Smooth muscle cell (in vitro differentiated cells): ENCODE measurements at regions not wholly inside any gene's neighbourhood (a gene's known extent, or its start where the extent isn't known, plus 50 kb on each side); places are given as distances from the start of the nearest gene placed in this dataset.

Experiments
- DNase-seq: peaks from one replicate; lab custom pipeline; 2025; ENCODE audit not compliant: unreplicated experiment; lab: John Stamatoyannopoulos, UW
- H2AFZ ChIP-seq: fragments of 200-600 bp; sonication (generic); 2 replicates; pipeline ENCODE4 v1.6.0; 2016; ENCODE audit warnings: antibody characterized with exemption, low read depth, mild to moderate bottlenecking
- H3F3A ChIP-seq: fragments of 200-600 bp; sonication (generic); 2 replicates; pipeline ENCODE4 v1.6.0; 2017; ENCODE audit warnings: antibody characterized with exemption, low read depth
- H3K27ac ChIP-seq: fragments of 200-600 bp; sonication (generic); 2 replicates; pipeline ENCODE4 v1.5.1; 2016; ENCODE audit warnings: low read depth, mild to moderate bottlenecking
- H3K27me3 ChIP-seq: fragments of 200-600 bp; sonication (generic); 2 replicates; pipeline ENCODE4 v1.6.1; 2016; ENCODE audit warnings: low read depth, mild to moderate bottlenecking
- H3K36me3 ChIP-seq: fragments of 200-600 bp; sonication (generic); 2 replicates; pipeline ENCODE4 v1.5.1; 2016; ENCODE audit warnings: low read depth
- H3K4me1 ChIP-seq: fragments of 200-600 bp; sonication (generic); 2 replicates; pipeline ENCODE4 v1.5.1; 2016; ENCODE audit warnings: low read depth
- H3K4me2 ChIP-seq: fragments of 200-600 bp; sonication (generic); 2 replicates; pipeline ENCODE4 v1.6.0; 2016; ENCODE audit warnings: mild to moderate bottlenecking
- H3K4me3 ChIP-seq: fragments of 200-600 bp; sonication (generic); 2 replicates; pipeline ENCODE4 v1.5.1; 2016; ENCODE audit warnings: mild to moderate bottlenecking
- H3K79me2 ChIP-seq: fragments of 200-600 bp; sonication (generic); 2 replicates; pipeline ENCODE4 v1.6.0; 2016; ENCODE audit warnings: low read depth, mild to moderate bottlenecking
- H3K9ac ChIP-seq: fragments of 200-600 bp; sonication (generic); 2 replicates; pipeline ENCODE4 v1.6.0; 2016; ENCODE audit warnings: low read depth
- H3K9me3 ChIP-seq: fragments of 200-600 bp; sonication (generic); replicated peaks from 2 replicates; pipeline ENCODE4 v1.5.1; 2016; ENCODE audit warnings: low read depth
- H4K20me1 ChIP-seq: fragments of 200-600 bp; sonication (generic); 2 replicates; pipeline ENCODE4 v1.6.0; 2016; ENCODE audit warnings: low read depth
- CTCF ChIP-seq: fragments of 200-600 bp; sonication (generic); IDR thresholded peaks from 2 replicates; pipeline ENCODE4 v1.5.1; 2017; ENCODE audit warnings: borderline replicate concordance, mild to moderate bottlenecking, antibody characterized with exemption; ENCODE audit not compliant: insufficient read depth, poor library complexity, severe bottlenecking
- WGBS: methylation state at CpG from one replicate; pipeline ENCODE4 v1.1.7; 2016; ENCODE audit warnings: low lambda C conversion rate; 5-methylcytosine and 5-hydroxymethylcytosine counted together

GRCh38 chr18:11260961-11261461, 111.6 kb upstream of the PIEZO2 start:
- no peaks in the 10 kb centered on the region for H3K27me3 ChIP-seq
- H3F3A ChIP-seq: no peaks in the 10 kb centered on the region
- DNase-seq: no peak
- H3K9ac ChIP-seq: no peak overlapping the region
- H3K4me2 ChIP-seq: no peak overlapping the region
- H3K4me3 ChIP-seq: no peak overlapping the region
- no peaks in the 10 kb centered on the region for H3K9me3 ChIP-seq
- no peak for TF ChIP-seq CTCF
- 88% methylated on average over 3 of the region's 3 CpGs for WGBS
- H3K27ac ChIP-seq: no peak overlapping the region
- H2AFZ ChIP-seq: no peak overlapping the region
- no peaks in the 10 kb centered on the region for H3K36me3 ChIP-seq
- no peaks in the 10 kb centered on the region for H3K79me2 ChIP-seq
- no peaks in the 10 kb centered on the region for H4K20me1 ChIP-seq
- H3K4me1 ChIP-seq: peaks cover 18% of the 10 kb centered on the region

- Histone ChIP-seq H3K4me3 (no peak overlapping the region), H2AFZ (no peak overlapping the region), H3K79me2 (no peaks in the 10 kb centered on the region), H3K36me3 (no peaks in the 10 kb centered on the region), H3K4me1 (peaks cover 18% of the 10 kb centered on the region), H3K27ac (no peak overlapping the region), H3F3A (no peaks in the 10 kb centered on the region), H4K20me1 (no peaks in the 10 kb centered on the region), H3K9ac (no peak overlapping the region), H3K9me3 (no peaks in the 10 kb centered on the region), H3K27me3 (no peaks in the 10 kb centered on the region), H3K4me2 (no peak overlapping the region)
- DNase-seq: no peak
- 64% methylated on average over 10 of the region's 10 CpGs for WGBS
- TF ChIP-seq CTCF: no peak
These were observed 110.2 kb upstream of the PIEZO2 start for GRCh38 chr18:11259469-11260150.

- Histone ChIP-seq H3K4me1 (peaks cover 18% of the 10 kb centered on the region), H3K9ac (no peak overlapping the region), H3K36me3 (no peaks in the 10 kb centered on the region), H3K4me2 (no peak overlapping the region), H3F3A (no peaks in the 10 kb centered on the region), H2AFZ (no peak overlapping the region), H3K9me3 (no peaks in the 10 kb centered on the region), H3K4me3 (no peak overlapping the region), H3K27ac (no peak overlapping the region), H4K20me1 (no peaks in the 10 kb centered on the region), H3K27me3 (no peaks in the 10 kb centered on the region), H3K79me2 (no peaks in the 10 kb centered on the region)
- DNase-seq: no peak
- 83% methylated on average over 1 of the region's 1 CpG for WGBS
- TF ChIP-seq CTCF: no peak
These were observed 108.8 kb upstream of the PIEZO2 start for GRCh38 chr18:11258039-11258610.

GRCh38 chr18:11256251-11256650, 106.9 kb upstream of the PIEZO2 start:
- H3K36me3 ChIP-seq: no peaks in the 10 kb centered on the region
- H3K79me2 ChIP-seq: no peaks in the 10 kb centered on the region
- H3K27me3 ChIP-seq: no peaks in the 10 kb centered on the region
- H3K4me1 ChIP-seq: peaks cover 9% of the 10 kb centered on the region
- H4K20me1 ChIP-seq: no peaks in the 10 kb centered on the region
- H3K9me3 ChIP-seq: no peaks in the 10 kb centered on the region
- no peak overlapping the region for H3K4me2 ChIP-seq
- TF ChIP-seq CTCF: no peak
- H2AFZ ChIP-seq: no peak overlapping the region
- no peak overlapping the region for H3K4me3 ChIP-seq
- H3K9ac ChIP-seq: no peak overlapping the region
- DNase-seq: no peak
- H3F3A ChIP-seq: no peaks in the 10 kb centered on the region
- H3K27ac ChIP-seq: no peak overlapping the region
